ENCODE measurements at regions not wholly inside any gene's neighbourhood (a gene's known extent, or its start where the extent isn't known, plus 50 kb on each side); places are given as distances from the start of the nearest gene placed in this dataset.

GRCh38 chr1:207268337-207268736, 53.1 kb upstream of the CD55 start:
- H3K9me3 ChIP-seq: peaks cover 0 to 3% of the 10 kb centered on the region in 2 donors
- no peaks in the 10 kb centered on the region for H3K36me3 ChIP-seq
- H3K27ac ChIP-seq: no peak overlapping the region
- H3K4me1 ChIP-seq: no peaks in the 10 kb centered on the region
- TF ChIP-seq CTCF (IDR thresholded peaks at IDR 0.05): no peak
- no peak for TF ChIP-seq POLR2A (IDR thresholded peaks at IDR 0.05)
- no peak overlapping the region for H3K4me3 ChIP-seq
- intact Hi-C loops (cut with DNase I; ENCODE audit: low total_unique reads): no loop called here
- no peaks in the 10 kb centered on the region for H3K27me3 ChIP-seq
- no peak for DNase-seq

GRCh38 chr1:207268753-207269511, 52.5 kb upstream of the CD55 start:
- intact Hi-C loops (cut with DNase I; ENCODE audit: low total_unique reads): no loop called here
- no peaks in the 10 kb centered on the region for H3K4me1 ChIP-seq
- peaks cover 0 to 3% of the 10 kb centered on the region in 2 donors for H3K9me3 ChIP-seq
- TF ChIP-seq CTCF (IDR thresholded peaks at IDR 0.05) (no peak), POLR2A (IDR thresholded peaks at IDR 0.05) (no peak)
- no peaks in the 10 kb centered on the region for H3K36me3 ChIP-seq
- no peaks in the 10 kb centered on the region for H3K27me3 ChIP-seq
- H3K4me3 ChIP-seq: no peak overlapping the region
- no peak for DNase-seq
- H3K27ac ChIP-seq: no peak overlapping the region
